Body of pancreas (tissue), 4 donors: ENCODE measurements at regions not wholly inside any gene's neighbourhood (a gene's known extent, or its start where the extent isn't known, plus 50 kb on each side); places are given as distances from the start of the nearest gene placed in this dataset.

Experiments used
- ATAC-seq: fragments of 150-250 bp; one replicate; pipeline ENCODE4 v1.9.1; 2016
- DNase-seq, 4 donors: peaks; one replicate each; pipeline ENCODE4 v3.0.0-alpha.2; 2019
- H3K27ac ChIP-seq, 4 donors: fragments of 200-600 bp; sonication (generic); 1 replicate in 3 of 4; 2 replicates in 1 of 4; pipeline versions ENCODE4 v1.5.1 to v1.6.1; 2016 to 2019; ENCODE audit warnings: mild to moderate bottlenecking in 1 of 4, mixed read lengths in 1 of 4, moderate library complexity in 1 of 4
- H3K27me3 ChIP-seq, 2 donors: fragments of 200-600 bp; sonication (generic); one replicate each; pipeline ENCODE4 v1.6.0; 2016; ENCODE audit warnings: mild to moderate bottlenecking in 1 of 2
- H3K36me3 ChIP-seq, 2 donors: fragments of 200-600 bp; sonication (generic); replicated peaks in 1 of 2; 2 replicates each; pipeline ENCODE4 v1.5.1; 2016; ENCODE audit warnings: low read depth in 2 of 2; ENCODE audit not compliant: insufficient read depth in 1 of 2
- H3K4me1 ChIP-seq: fragments of 200-600 bp; sonication (generic); one replicate; pipeline ENCODE4 v1.6.0; 2016
- H3K4me3 ChIP-seq, 2 donors: fragments of 200-600 bp; sonication (generic); 1 replicate in 1 of 2; 2 replicates in 1 of 2; pipeline ENCODE4 v1.5.1; 2016 to 2019
- H3K9me3 ChIP-seq, 3 donors: fragments of 200-600 bp; sonication (generic); 1 replicate in 2 of 3; 2 replicates in 1 of 3; pipeline ENCODE4 v1.5.1; 2016
- CTCF ChIP-seq, 7 experiments: fragments of 450-650 bp in 4 of 7; fragments of 200-600 bp in 3 of 7; sonication (generic) in 3 of 7; IDR thresholded peaks; one replicate each; pipeline ENCODE4 v1.5.1; 2016 to 2019; ENCODE audit warnings: antibody characterized with exemption in 7 of 7
- POLR2A ChIP-seq, 3 donors: fragments of 450-650 bp; IDR thresholded peaks; one replicate each; pipeline ENCODE4 v1.6.1; 2016; ENCODE audit warnings: antibody characterized with exemption in 3 of 3, mild to moderate bottlenecking in 2 of 3
- WGBS, 2 donors: methylation state at CpG; one replicate each; pipeline ENCODE4 v1.1.5; 2017; 5-methylcytosine and 5-hydroxymethylcytosine counted together
- intact Hi-C: fragments of 100-400 bp; cut with DNase I; formaldehyde crosslinking; loops from one replicate; pipeline ENCODE4 v1.15.1; 2023

- peaks cover 12% of the 10 kb centered on the region for H3K4me1 ChIP-seq
- DNase-seq, result peak in 1 of 4 donors; percentile 20
- ATAC-seq, result peak; percentile 78
These were observed 207.8 kb upstream of the FOXQ1 start for GRCh38 chr6:1103945-1104623.

GRCh38 chr6:1103021-1103420, 208.9 kb upstream of the FOXQ1 start:
- H3K9me3 ChIP-seq, result no peaks in the 10 kb centered on the region
- H3K27me3 ChIP-seq, result no peaks in the 10 kb centered on the region
- intact Hi-C loops, result no loop called here
- ATAC-seq (no peak), DNase-seq (no peak)
- H3K4me1 ChIP-seq, result peaks cover 12% of the 10 kb centered on the region
- TF ChIP-seq CTCF (IDR thresholded peaks at IDR 0.05) (no peak), POLR2A (IDR thresholded peaks at IDR 0.05) (no peak)
- H3K27ac ChIP-seq, result no peak overlapping the region
- 87 to 94% methylated on average over 8 of the region's 8 CpGs for WGBS, 2 donors
- H3K36me3 ChIP-seq, result no peaks in the 10 kb centered on the region
- H3K4me3 ChIP-seq, result no peak overlapping the region

More at GRCh38 chr6:1103945-1104623, 207.8 kb upstream of the FOXQ1 start:
- TF ChIP-seq POLR2A (IDR thresholded peaks at IDR 0.05), result no peak
- no peak for TF ChIP-seq CTCF (IDR thresholded peaks at IDR 0.05)
- intact Hi-C loops, result no loop called here
- no peaks in the 10 kb centered on the region for H3K27me3 ChIP-seq
- no peaks in the 10 kb centered on the region for H3K36me3 ChIP-seq
- H3K9me3 ChIP-seq, result no peaks in the 10 kb centered on the region
- H3K4me3 ChIP-seq, result no peak overlapping the region
- no peak overlapping the region for H3K27ac ChIP-seq
- 62 to 70% methylated on average over 7 of the region's 7 CpGs for WGBS, 2 donors

- Histone ChIP-seq H3K27ac (no peak overlapping the region), H3K36me3 (no peaks in the 10 kb centered on the region), H3K9me3 (no peaks in the 10 kb centered on the region), H3K4me3 (no peak overlapping the region), H3K27me3 (no peaks in the 10 kb centered on the region), H3K4me1 (peaks cover 11% of the 10 kb centered on the region)
- intact Hi-C loops, result no loop called here
- 83 to 90% methylated on average over 8 of the region's 8 CpGs for WGBS, 2 donors
- ATAC-seq (no peak), DNase-seq (no peak)
- TF ChIP-seq CTCF (IDR thresholded peaks at IDR 0.05) (no peak), POLR2A (IDR thresholded peaks at IDR 0.05) (no peak)
These were observed 211.6 kb upstream of the FOXQ1 start for GRCh38 chr6:1100269-1100668.

GRCh38 chr6:1099264-1099663, 212.6 kb upstream of the FOXQ1 start:
- Histone ChIP-seq H3K4me3 (no peak overlapping the region), H3K27ac (no peak overlapping the region), H3K27me3 (no peaks in the 10 kb centered on the region), H3K36me3 (no peaks in the 10 kb centered on the region), H3K4me1 (peaks cover 3% of the 10 kb centered on the region), H3K9me3 (no peaks in the 10 kb centered on the region)
- no peak for DNase-seq
- intact Hi-C loops, result no loop called here
- no peak for ATAC-seq
- WGBS, 2 donors, result 82 to 90% methylated on average over 9 of the region's 9 CpGs
- no peak for TF ChIP-seq CTCF (IDR thresholded peaks at IDR 0.05)
